A549 (cell line): ENCODE measurements at regions not wholly inside any gene's neighbourhood (a gene's known extent, or its start where the extent isn't known, plus 50 kb on each side); places are given as distances from the start of the nearest gene placed in this dataset.

Experiments used
- ATAC-seq, 2 experiments: fragments of 200-7000 bp in 1 of 2; fragments of >200 bp in 1 of 2; cut with Nextera tagmentation in 1 of 2; cut with Tn5 transposase in 1 of 2; 3 replicates each; pipeline versions ENCODE4 v1.8.0 to v1.9.1; 2018 to 2020; ENCODE audit warnings: mild to moderate bottlenecking in 1 of 2, moderate library complexity in 1 of 2
- CTCF ChIA-PET: fragments of 300-600 bp; sonication (Branson Sonifier 250); formaldehyde crosslinking; extraction: SDS; loops from one replicate; lab custom pipeline; 2021; ENCODE audit warnings: antibody characterized with exemption, inconsistent platforms; lab: Yijun Ruan, JAX
- POLR2A ChIA-PET: fragments of 350-600 bp; formaldehyde crosslinking; extraction: SDS; loops from one replicate; lab custom pipeline; 2021; ENCODE audit warnings: antibody characterized with exemption, inconsistent platforms; lab: Yijun Ruan, JAX
- DNase-seq, 2 experiments: peaks; one replicate each; pipeline versions ENCODE4 v3.0.0 to v3.0.0-alpha.2; 2011 to 2016; ENCODE audit warnings: low read depth in 1 of 2, low spot score in 1 of 2
- FAIRE-seq: peaks from 2 replicates; lab custom pipeline; 2011; peaks lifted over from hg19 to GRCh38; lab: Jason Lieb, UNC
- H3K27ac ChIP-seq, 2 experiments: fragments of >200 bp; sonication (Bioruptor Twin); formaldehyde crosslinking; 3 replicates each; pipeline ENCODE4 v1.5.1; 2016 to 2017
- H3K4me1 ChIP-seq: fragments of >200 bp; sonication (Bioruptor Twin); formaldehyde crosslinking; 3 replicates; pipeline ENCODE4 v1.6.1; 2016
- H3K4me2 ChIP-seq: fragments of >200 bp; sonication (Bioruptor Twin); formaldehyde crosslinking; 3 replicates; pipeline ENCODE4 v1.6.1; 2016
- H3K4me3 ChIP-seq: fragments of >200 bp; sonication (Bioruptor Twin); formaldehyde crosslinking; 3 replicates; pipeline ENCODE4 v1.5.1; 2016
- H3K9me3 ChIP-seq: fragments of >200 bp; sonication (Bioruptor Twin); formaldehyde crosslinking; 3 replicates; pipeline ENCODE4 v1.6.1; 2016
- CBX2 ChIP-seq: fragments of 200-600 bp; sonication (generic); IDR thresholded peaks from 2 replicates; pipeline ENCODE4 v1.6.1; 2016; ENCODE audit warnings: low read depth, mild to moderate bottlenecking, borderline replicate concordance
- CEBPB ChIP-seq, 2 experiments: fragments of >200 bp in 1 of 2; sonication (Bioruptor Twin) in 1 of 2; formaldehyde crosslinking in 1 of 2; IDR thresholded peaks; 2 replicates each; pipeline ENCODE4 v1.6.1; 2012 to 2016
- EHMT2 ChIP-seq: fragments of 200-600 bp; sonication (generic); IDR thresholded peaks from 2 replicates; pipeline ENCODE4 v1.6.1; 2016; ENCODE audit warnings: antibody characterized with exemption, low read depth, mild to moderate bottlenecking, moderate library complexity
- EP300 ChIP-seq, 2 experiments: fragments of >200 bp; sonication (Bioruptor Twin); formaldehyde crosslinking; IDR thresholded peaks; 2 replicates in 1 of 2; 3 replicates in 1 of 2; pipeline ENCODE4 v1.6.1; 2016 to 2017
- ESRRA ChIP-seq: fragments of 150-350 bp; IDR thresholded peaks from 2 replicates; pipeline ENCODE4 v1.6.1; 2014; ENCODE audit warnings: mild to moderate bottlenecking, low read length, borderline replicate concordance
- FOSL2 ChIP-seq, 2 experiments: fragments of 450-650 bp in 1 of 2; fragments of >200 bp in 1 of 2; sonication (Bioruptor Twin) in 1 of 2; formaldehyde crosslinking; IDR thresholded peaks; 2 replicates each; pipeline versions ENCODE4 v1.5.0 to v1.6.1; 2016 to 2020; ENCODE audit warnings: mild to moderate bottlenecking in 1 of 2, moderate library complexity in 1 of 2
- GATA3 ChIP-seq: IDR thresholded peaks from 2 replicates; pipeline ENCODE4 v1.6.1; 2012; ENCODE audit warnings: borderline replicate concordance
- HDAC2 ChIP-seq: fragments of 200-600 bp; sonication (generic); IDR thresholded peaks from 2 replicates; pipeline ENCODE4 v1.6.1; 2016
- HOXB13 ChIP-seq: fragments of 250-450 bp; sonication (Bioruptor Pico); IDR thresholded peaks from 2 replicates; pipeline ENCODE4 v1.5.0; 2020; ENCODE audit warnings: low read depth, mild to moderate bottlenecking, moderate library complexity
- KDM1A ChIP-seq: fragments of 200-600 bp; sonication (generic); IDR thresholded peaks from 2 replicates; pipeline ENCODE4 v1.6.1; 2016; ENCODE audit warnings: low read depth, mild to moderate bottlenecking
- MYC ChIP-seq: IDR thresholded peaks from 2 replicates; pipeline ENCODE4 v1.6.1; 2012; ENCODE audit warnings: mild to moderate bottlenecking, inconsistent platforms, low read length, improper control_type of control experiment, borderline replicate concordance
- NR3C1 ChIP-seq: fragments of >200 bp; sonication (Bioruptor Twin); formaldehyde crosslinking; IDR thresholded peaks from 3 replicates; pipeline ENCODE4 v1.6.1; 2017
- PHF8 ChIP-seq: fragments of 200-600 bp; sonication (generic); IDR thresholded peaks from 2 replicates; pipeline ENCODE4 v1.6.1; 2016; ENCODE audit warnings: low read depth, mild to moderate bottlenecking, antibody characterized with exemption, moderate library complexity, borderline replicate concordance
- RARB ChIP-seq: fragments of 250-450 bp; sonication (Bioruptor Pico); IDR thresholded peaks from 2 replicates; pipeline ENCODE4 v1.8.0; 2021; ENCODE audit warnings: mild to moderate bottlenecking, moderate library complexity
- RCOR1 ChIP-seq: fragments of 150-350 bp; IDR thresholded peaks from 2 replicates; pipeline ENCODE4 v1.6.1; 2014; ENCODE audit warnings: antibody characterized with exemption, low read length, low read depth
- SREBF2 ChIP-seq: fragments of 450-650 bp; IDR thresholded peaks from 2 replicates; pipeline ENCODE4 v1.6.1; 2014; ENCODE audit warnings: mild to moderate bottlenecking, moderate library complexity
- TFCP2L1 ChIP-seq: fragments of 250-450 bp; sonication (Bioruptor Pico); IDR thresholded peaks from 2 replicates; pipeline ENCODE4 v1.5.0; 2021; ENCODE audit warnings: mild to moderate bottlenecking
- WGBS: methylation state at CpG from one replicate; pipeline ENCODE4 v1.1.6; 2017; ENCODE audit errors: missing lambda C conversion rate; 5-methylcytosine and 5-hydroxymethylcytosine counted together
- TF ChIP-seq, protein P1 (sequence below): fragments of 150-350 bp; IDR thresholded peaks from 2 replicates; pipeline ENCODE4 v1.6.1; 2014; ENCODE audit warnings: low read depth, mild to moderate bottlenecking, low read length
- TF ChIP-seq, protein P2 (sequence below): fragments of 250-450 bp; sonication (Bioruptor Pico); IDR thresholded peaks from 2 replicates; pipeline ENCODE4 v1.5.0; 2021; ENCODE audit warnings: mild to moderate bottlenecking, moderate library complexity, borderline replicate concordance
- TF ChIP-seq, protein P3 (sequence below): IDR thresholded peaks from 2 replicates; pipeline ENCODE4 v1.6.1; 2012
- TF ChIP-seq, protein P4 (sequence below): fragments of >200 bp; sonication (Bioruptor Twin); formaldehyde crosslinking; IDR thresholded peaks from 2 replicates; pipeline ENCODE4 v1.6.1; 2016
- TF ChIP-seq, protein P5 (sequence below): IDR thresholded peaks from 2 replicates; pipeline ENCODE4 v1.6.1; 2012; ENCODE audit warnings: low read depth, borderline replicate concordance

DNA sequence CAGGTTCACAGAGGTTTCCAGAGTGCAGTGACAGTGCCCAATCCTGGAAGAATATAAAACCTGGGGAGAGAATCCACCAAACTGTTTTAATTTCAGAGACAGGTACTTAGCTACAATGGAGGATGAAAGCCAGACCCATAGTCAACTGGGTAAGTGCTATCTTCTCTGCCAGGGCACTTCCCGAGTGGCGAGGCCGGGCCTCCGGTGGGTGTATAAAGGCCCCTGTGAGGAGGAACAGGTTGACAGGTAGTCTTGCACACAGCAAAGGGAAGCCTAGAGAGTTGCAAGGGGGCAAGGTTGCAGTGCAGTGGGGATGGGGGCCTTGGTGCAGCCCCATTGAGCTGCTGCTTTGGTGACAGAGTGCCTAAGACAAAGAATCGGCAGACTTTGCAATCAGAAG is 130.7 kb downstream of the SLC38A6 start:
- ATAC-seq = no peak
- H3K4me1 ChIP-seq = no peaks in the 10 kb centered on the region
- POLR2A ChIA-PET = no interaction called here
- H3K4me2 ChIP-seq = no peak overlapping the region
- H3K9me3 ChIP-seq = no peaks in the 10 kb centered on the region
- H3K27ac ChIP-seq = peak overlapping the region in 1 of 2 experiments; percentile 41; a peak in 2 of 6 replicates
- no peak for DNase-seq
- H3K4me3 ChIP-seq = no peak overlapping the region
- TF ChIP-seq EP300 (IDR thresholded peaks at IDR 0.05) = no peak
- no peak for TF ChIP-seq HOXB13
- TF ChIP-seq, protein P1, sequence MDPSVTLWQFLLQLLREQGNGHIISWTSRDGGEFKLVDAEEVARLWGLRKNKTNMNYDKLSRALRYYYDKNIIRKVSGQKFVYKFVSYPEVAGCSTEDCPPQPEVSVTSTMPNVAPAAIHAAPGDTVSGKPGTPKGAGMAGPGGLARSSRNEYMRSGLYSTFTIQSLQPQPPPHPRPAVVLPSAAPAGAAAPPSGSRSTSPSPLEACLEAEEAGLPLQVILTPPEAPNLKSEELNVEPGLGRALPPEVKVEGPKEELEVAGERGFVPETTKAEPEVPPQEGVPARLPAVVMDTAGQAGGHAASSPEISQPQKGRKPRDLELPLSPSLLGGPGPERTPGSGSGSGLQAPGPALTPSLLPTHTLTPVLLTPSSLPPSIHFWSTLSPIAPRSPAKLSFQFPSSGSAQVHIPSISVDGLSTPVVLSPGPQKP = no peak
- TF ChIP-seq, protein P2, sequence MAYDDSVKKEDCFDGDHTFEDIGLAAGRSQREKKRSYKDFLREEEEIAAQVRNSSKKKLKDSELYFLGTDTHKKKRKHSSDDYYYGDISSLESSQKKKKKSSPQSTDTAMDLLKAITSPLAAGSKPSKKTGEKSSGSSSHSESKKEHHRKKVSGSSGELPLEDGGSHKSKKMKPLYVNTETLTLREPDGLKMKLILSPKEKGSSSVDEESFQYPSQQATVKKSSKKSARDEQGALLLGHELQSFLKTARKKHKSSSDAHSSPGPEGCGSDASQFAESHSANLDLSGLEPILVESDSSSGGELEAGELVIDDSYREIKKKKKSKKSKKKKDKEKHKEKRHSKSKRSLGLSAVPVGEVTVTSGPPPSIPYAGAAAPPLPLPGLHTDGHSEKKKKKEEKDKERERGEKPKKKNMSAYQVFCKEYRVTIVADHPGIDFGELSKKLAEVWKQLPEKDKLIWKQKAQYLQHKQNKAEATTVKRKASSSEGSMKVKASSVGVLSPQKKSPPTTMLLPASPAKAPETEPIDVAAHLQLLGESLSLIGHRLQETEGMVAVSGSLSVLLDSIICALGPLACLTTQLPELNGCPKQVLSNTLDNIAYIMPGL = no peak
- TF ChIP-seq, protein P3, sequence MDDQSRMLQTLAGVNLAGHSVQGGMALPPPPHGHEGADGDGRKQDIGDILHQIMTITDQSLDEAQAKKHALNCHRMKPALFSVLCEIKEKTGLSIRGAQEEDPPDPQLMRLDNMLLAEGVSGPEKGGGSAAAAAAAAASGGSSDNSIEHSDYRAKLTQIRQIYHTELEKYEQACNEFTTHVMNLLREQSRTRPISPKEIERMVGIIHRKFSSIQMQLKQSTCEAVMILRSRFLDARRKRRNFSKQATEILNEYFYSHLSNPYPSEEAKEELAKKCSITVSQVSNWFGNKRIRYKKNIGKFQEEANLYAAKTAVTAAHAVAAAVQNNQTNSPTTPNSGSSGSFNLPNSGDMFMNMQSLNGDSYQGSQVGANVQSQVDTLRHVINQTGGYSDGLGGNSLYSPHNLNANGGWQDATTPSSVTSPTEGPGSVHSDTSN = no peak
- no peak for TF ChIP-seq SREBF2
- TF ChIP-seq PHF8 = no peak
- 92% methylated on average over 5 of the region's 5 CpGs for WGBS
- no peak for FAIRE-seq
- CTCF ChIA-PET = interaction anchor here (0.6 to 1.1 kb wide), 2 partner anchors 486 to 1034 kb away, joined by 3 to 5 read pairs; no protein-coding TSS in a partner anchor

DNA sequence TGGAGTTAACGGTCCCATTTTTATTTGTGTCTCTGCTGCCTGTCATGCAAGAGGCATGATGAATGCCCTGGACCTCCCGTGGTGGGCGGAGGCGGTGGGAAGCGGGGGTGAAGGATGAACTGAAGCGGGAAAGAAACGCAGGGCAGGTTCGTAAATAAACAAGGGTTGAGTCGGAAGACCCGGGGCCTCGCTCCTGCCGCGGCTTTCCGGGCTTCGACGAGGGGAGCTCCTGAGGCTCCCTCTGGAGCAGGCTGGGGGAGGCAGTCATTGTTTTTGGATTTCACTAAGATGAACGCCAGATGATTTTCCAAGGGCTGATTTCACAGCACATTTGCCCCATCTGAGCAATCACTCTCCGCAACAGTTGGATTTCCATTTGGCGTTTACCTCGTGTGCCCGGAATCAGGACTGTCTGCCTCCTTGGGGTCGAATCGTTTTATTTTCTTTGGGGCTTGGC is 130.2 kb downstream of the SLC38A6 start:
- ChIA-PET CTCF (interaction anchor here (0.6 to 1.1 kb wide), 2 partner anchors 485 to 1035 kb away, joined by 3 to 5 read pairs; no protein-coding TSS in a partner anchor), POLR2A (no interaction called here)
- no peak for TF ChIP-seq CBX2
- TF ChIP-seq, protein P1 = no peak
- TF ChIP-seq RCOR1 = no peak
- TF ChIP-seq ESRRA = no peak
- TF ChIP-seq RARB = no peak
- no peak for TF ChIP-seq EHMT2
- no peak for TF ChIP-seq FOSL2 (IDR thresholded peaks at IDR 0.05)
- no peak for TF ChIP-seq FOSL2 (CRISPR knock-in tag; IDR thresholded peaks at IDR 0.05)
- TF ChIP-seq GATA3 = no peak
- TF ChIP-seq KDM1A = no peak
- ATAC-seq = no peak
- peak overlapping the region in 1 of 2 experiments; percentile 69; a peak in 3 of 6 replicates for H3K27ac ChIP-seq
- no peak for FAIRE-seq
- H3K4me3 ChIP-seq = no peak overlapping the region
- H3K4me2 ChIP-seq = no peak overlapping the region
- H3K4me1 ChIP-seq = no peaks in the 10 kb centered on the region
- DNase-seq = no peak
- H3K9me3 ChIP-seq = no peaks in the 10 kb centered on the region
- 92% methylated on average over 23 of the region's 23 CpGs for WGBS

DNA sequence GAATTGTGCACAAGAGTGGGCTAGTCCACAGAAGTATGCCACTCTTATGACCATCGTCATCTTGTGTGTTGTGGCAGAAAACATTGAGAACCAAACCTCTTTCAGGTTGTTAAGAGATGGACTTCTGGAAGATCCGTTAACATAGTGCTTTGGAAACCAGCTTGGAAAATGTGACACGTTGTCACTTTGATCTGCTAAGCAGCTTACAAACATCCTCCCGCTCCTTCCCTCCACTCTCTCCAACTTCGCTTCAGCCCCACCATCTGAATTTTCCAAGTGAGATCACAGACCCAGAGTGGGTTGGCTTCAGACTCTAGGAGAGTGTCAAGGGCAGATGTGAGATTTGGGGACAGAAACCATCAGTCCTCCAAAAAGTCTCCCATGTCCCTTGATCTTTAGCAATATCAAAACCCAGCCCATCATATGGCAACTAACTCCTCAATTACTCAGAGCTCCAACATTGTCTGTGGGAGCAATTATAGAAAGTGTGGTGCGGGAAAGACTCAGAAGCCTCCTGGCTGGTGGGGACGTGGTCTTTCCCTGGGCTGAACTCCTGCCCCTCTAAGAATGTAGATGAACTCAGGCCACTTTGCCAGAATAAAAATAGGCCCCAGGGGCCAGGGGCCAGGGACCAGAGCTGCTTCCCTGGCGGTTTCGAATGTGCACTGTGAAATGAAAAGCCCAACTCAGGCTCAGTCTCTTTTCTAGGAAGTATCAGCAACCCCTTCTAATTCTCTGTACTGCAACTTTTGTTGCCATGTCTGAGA is 129.5 kb downstream of the SLC38A6 start:
- 89% methylated on average over 9 of the region's 9 CpGs for WGBS
- ChIA-PET POLR2A (no interaction called here), CTCF (interaction anchor here (0.7 to 2.5 kb wide), 2 partner anchors 18 to 486 kb away, joined by 3 to 6 read pairs; no protein-coding TSS in a partner anchor)
- DNase-seq (no peak), ATAC-seq (no peak), FAIRE-seq (no peak)
- H3K4me1 ChIP-seq = no peaks in the 10 kb centered on the region
- no peak overlapping the region for H3K4me2 ChIP-seq
- H3K9me3 ChIP-seq = no peaks in the 10 kb centered on the region
- no peak overlapping the region for H3K4me3 ChIP-seq
- H3K27ac ChIP-seq = peak overlapping the region in 1 of 2 experiments; percentile 69; a peak in 3 of 6 replicates
- TF ChIP-seq, protein P4, sequence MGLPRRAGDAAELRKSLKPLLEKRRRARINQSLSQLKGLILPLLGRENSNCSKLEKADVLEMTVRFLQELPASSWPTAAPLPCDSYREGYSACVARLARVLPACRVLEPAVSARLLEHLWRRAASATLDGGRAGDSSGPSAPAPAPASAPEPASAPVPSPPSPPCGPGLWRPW = no peak
- TF ChIP-seq CEBPB (IDR thresholded peaks at IDR 0.05) (no peak), NR3C1 (no peak), MYC (no peak), RCOR1 (no peak), TFCP2L1 (CRISPR knock-in tag) (no peak), HDAC2 (no peak)
- TF ChIP-seq, protein P5, sequence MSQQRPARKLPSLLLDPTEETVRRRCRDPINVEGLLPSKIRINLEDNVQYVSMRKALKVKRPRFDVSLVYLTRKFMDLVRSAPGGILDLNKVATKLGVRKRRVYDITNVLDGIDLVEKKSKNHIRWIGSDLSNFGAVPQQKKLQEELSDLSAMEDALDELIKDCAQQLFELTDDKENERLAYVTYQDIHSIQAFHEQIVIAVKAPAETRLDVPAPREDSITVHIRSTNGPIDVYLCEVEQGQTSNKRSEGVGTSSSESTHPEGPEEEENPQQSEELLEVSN = no peak
- TF ChIP-seq, protein P3 = no peak
